ENCODE measurements at regions not wholly inside any gene's neighbourhood (a gene's known extent, or its start where the extent isn't known, plus 50 kb on each side); places are given as distances from the start of the nearest gene placed in this dataset.
"Not testable (repeated sequence)": the region's sequence is repeated elsewhere in the genome, so short reads cannot be mapped to it uniquely, and the experiment has no call there.

DNA sequence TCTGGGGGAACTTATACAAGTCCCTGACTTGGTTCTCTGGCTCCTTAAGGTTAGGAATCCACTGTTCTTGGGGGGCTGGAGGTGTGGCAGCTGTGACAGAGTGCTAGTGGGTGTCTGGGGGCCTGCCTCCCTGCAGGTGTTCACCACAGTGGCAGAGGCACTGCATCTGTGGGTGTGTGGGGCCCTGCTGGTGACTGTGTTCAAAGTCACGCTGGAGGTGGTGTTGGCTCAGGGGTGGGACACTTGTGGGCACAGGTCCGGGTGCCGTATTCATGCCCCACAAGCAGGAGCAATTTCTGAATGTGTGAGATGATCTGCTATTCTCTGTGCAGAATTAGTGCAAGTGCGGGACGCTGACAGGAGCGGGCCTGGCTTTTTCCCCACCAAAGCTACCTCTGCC, 152.5 kb downstream of the POTEB start:
- TF ChIP-seq SMAD3 (CRISPR knock-in tag; IDR thresholded peaks at IDR 0.05; ENCODE audit: borderline replicate concordance); ESRRA (CRISPR knock-in tag; IDR thresholded peaks at IDR 0.05; ENCODE audit: borderline replicate concordance); RORB (CRISPR knock-in tag; IDR thresholded peaks at IDR 0.05); FOXJ3 (CRISPR knock-in tag; IDR thresholded peaks at IDR 0.05; ENCODE audit: borderline replicate concordance); TEAD4 (CRISPR knock-in tag; IDR thresholded peaks at IDR 0.05); NR2C2 (CRISPR knock-in tag; IDR thresholded peaks at IDR 0.05): not testable (repeated sequence)
- TF ChIP-seq, protein P1, sequence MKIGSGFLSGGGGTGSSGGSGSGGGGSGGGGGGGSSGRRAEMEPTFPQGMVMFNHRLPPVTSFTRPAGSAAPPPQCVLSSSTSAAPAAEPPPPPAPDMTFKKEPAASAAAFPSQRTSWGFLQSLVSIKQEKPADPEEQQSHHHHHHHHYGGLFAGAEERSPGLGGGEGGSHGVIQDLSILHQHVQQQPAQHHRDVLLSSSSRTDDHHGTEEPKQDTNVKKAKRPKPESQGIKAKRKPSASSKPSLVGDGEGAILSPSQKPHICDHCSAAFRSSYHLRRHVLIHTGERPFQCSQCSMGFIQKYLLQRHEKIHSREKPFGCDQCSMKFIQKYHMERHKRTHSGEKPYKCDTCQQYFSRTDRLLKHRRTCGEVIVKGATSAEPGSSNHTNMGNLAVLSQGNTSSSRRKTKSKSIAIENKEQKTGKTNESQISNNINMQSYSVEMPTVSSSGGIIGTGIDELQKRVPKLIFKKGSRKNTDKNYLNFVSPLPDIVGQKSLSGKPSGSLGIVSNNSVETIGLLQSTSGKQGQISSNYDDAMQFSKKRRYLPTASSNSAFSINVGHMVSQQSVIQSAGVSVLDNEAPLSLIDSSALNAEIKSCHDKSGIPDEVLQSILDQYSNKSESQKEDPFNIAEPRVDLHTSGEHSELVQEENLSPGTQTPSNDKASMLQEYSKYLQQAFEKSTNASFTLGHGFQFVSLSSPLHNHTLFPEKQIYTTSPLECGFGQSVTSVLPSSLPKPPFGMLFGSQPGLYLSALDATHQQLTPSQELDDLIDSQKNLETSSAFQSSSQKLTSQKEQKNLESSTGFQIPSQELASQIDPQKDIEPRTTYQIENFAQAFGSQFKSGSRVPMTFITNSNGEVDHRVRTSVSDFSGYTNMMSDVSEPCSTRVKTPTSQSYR (CRISPR knock-in tag; IDR thresholded peaks at IDR 0.05) = not testable (repeated sequence)
- TF ChIP-seq, protein P2, sequence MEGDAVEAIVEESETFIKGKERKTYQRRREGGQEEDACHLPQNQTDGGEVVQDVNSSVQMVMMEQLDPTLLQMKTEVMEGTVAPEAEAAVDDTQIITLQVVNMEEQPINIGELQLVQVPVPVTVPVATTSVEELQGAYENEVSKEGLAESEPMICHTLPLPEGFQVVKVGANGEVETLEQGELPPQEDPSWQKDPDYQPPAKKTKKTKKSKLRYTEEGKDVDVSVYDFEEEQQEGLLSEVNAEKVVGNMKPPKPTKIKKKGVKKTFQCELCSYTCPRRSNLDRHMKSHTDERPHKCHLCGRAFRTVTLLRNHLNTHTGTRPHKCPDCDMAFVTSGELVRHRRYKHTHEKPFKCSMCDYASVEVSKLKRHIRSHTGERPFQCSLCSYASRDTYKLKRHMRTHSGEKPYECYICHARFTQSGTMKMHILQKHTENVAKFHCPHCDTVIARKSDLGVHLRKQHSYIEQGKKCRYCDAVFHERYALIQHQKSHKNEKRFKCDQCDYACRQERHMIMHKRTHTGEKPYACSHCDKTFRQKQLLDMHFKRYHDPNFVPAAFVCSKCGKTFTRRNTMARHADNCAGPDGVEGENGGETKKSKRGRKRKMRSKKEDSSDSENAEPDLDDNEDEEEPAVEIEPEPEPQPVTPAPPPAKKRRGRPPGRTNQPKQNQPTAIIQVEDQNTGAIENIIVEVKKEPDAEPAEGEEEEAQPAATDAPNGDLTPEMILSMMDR (IDR thresholded peaks at IDR 0.05) = not testable (repeated sequence)
- TF ChIP-seq, protein P3, sequence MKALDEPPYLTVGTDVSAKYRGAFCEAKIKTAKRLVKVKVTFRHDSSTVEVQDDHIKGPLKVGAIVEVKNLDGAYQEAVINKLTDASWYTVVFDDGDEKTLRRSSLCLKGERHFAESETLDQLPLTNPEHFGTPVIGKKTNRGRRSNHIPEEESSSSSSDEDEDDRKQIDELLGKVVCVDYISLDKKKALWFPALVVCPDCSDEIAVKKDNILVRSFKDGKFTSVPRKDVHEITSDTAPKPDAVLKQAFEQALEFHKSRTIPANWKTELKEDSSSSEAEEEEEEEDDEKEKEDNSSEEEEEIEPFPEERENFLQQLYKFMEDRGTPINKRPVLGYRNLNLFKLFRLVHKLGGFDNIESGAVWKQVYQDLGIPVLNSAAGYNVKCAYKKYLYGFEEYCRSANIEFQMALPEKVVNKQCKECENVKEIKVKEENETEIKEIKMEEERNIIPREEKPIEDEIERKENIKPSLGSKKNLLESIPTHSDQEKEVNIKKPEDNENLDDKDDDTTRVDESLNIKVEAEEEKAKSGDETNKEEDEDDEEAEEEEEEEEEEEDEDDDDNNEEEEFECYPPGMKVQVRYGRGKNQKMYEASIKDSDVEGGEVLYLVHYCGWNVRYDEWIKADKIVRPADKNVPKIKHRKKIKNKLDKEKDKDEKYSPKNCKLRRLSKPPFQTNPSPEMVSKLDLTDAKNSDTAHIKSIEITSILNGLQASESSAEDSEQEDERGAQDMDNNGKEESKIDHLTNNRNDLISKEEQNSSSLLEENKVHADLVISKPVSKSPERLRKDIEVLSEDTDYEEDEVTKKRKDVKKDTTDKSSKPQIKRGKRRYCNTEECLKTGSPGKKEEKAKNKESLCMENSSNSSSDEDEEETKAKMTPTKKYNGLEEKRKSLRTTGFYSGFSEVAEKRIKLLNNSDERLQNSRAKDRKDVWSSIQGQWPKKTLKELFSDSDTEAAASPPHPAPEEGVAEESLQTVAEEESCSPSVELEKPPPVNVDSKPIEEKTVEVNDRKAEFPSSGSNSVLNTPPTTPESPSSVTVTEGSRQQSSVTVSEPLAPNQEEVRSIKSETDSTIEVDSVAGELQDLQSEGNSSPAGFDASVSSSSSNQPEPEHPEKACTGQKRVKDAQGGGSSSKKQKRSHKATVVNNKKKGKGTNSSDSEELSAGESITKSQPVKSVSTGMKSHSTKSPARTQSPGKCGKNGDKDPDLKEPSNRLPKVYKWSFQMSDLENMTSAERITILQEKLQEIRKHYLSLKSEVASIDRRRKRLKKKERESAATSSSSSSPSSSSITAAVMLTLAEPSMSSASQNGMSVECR (CRISPR knock-in tag; IDR thresholded peaks at IDR 0.05; ENCODE audit: borderline replicate concordance) = not testable (repeated sequence)
- TF ChIP-seq, protein P4, sequence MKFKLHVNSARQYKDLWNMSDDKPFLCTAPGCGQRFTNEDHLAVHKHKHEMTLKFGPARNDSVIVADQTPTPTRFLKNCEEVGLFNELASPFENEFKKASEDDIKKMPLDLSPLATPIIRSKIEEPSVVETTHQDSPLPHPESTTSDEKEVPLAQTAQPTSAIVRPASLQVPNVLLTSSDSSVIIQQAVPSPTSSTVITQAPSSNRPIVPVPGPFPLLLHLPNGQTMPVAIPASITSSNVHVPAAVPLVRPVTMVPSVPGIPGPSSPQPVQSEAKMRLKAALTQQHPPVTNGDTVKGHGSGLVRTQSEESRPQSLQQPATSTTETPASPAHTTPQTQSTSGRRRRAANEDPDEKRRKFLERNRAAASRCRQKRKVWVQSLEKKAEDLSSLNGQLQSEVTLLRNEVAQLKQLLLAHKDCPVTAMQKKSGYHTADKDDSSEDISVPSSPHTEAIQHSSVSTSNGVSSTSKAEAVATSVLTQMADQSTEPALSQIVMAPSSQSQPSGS (CRISPR knock-in tag; IDR thresholded peaks at IDR 0.05; ENCODE audit: borderline replicate concordance, low read depth) = not testable (repeated sequence)
- TF ChIP-seq, protein P5, sequence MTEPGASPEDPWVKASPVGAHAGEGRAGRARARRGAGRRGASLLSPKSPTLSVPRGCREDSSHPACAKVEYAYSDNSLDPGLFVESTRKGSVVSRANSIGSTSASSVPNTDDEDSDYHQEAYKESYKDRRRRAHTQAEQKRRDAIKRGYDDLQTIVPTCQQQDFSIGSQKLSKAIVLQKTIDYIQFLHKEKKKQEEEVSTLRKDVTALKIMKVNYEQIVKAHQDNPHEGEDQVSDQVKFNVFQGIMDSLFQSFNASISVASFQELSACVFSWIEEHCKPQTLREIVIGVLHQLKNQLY (CRISPR knock-in tag; IDR thresholded peaks at IDR 0.05) = not testable (repeated sequence)
